Activated CD8-positive, alpha-beta T cell treated with anti-CD3 and anti-CD28 coated beads for 36 hours (primary cell): ENCODE measurements at regions not wholly inside any gene's neighbourhood (a gene's known extent, or its start where the extent isn't known, plus 50 kb on each side); places are given as distances from the start of the nearest gene placed in this dataset.

Experiments used
- ATAC-seq: fragments of 200-7000 bp; cut with Tn5 transposase; one replicate; pipeline ENCODE4 v1.10.0; 2021; ENCODE audit warnings: mild to moderate bottlenecking, moderate library complexity
- CTCF ChIA-PET: fragments of 350-600 bp; sonication (Branson Sonifier 250); formaldehyde crosslinking; loops from one replicate; lab custom pipeline; 2021; ENCODE audit warnings: antibody characterized with exemption; lab: Charles Lee
- POLR2A ChIA-PET: fragments of 350-600 bp; sonication (Branson Sonifier 250); formaldehyde crosslinking; loops from one replicate; lab custom pipeline; 2021; ENCODE audit warnings: antibody characterized with exemption; lab: Charles Lee
- DNase-seq: peaks from one replicate; pipeline ENCODE4 v3.0.0-alpha.2; 2020
- H3K27ac Mint-ChIP-seq: one replicate; pipeline ENCODE4 v1.8.0; 2021; ENCODE audit warnings: mild to moderate bottlenecking, mixed read lengths
- H3K27me3 Mint-ChIP-seq: one replicate; pipeline ENCODE4 v1.8.0; 2021; ENCODE audit warnings: mixed read lengths
- H3K36me3 Mint-ChIP-seq: one replicate; pipeline ENCODE4 v1.8.0; 2021; ENCODE audit warnings: low read depth, mixed read lengths
- H3K4me1 Mint-ChIP-seq: one replicate; pipeline ENCODE4 v1.8.0; 2021; ENCODE audit warnings: low read depth, mixed read lengths
- H3K4me3 Mint-ChIP-seq: one replicate; pipeline ENCODE4 v1.8.0; 2021; ENCODE audit warnings: mild to moderate bottlenecking, moderate library complexity, mixed read lengths
- H3K9me3 Mint-ChIP-seq: one replicate; pipeline ENCODE4 v1.8.0; 2021; ENCODE audit warnings: mixed read lengths
- intact Hi-C: fragments of 100-400 bp; cut with micrococcal nuclease; formaldehyde crosslinking; loops from one replicate; pipeline ENCODE4 v1.10.0; 2022
- TF ChIP-seq, protein P1 (sequence below): fragments of 200-600 bp; IDR thresholded peaks from one replicate; pipeline ENCODE4 v1.8.0; 2022; ENCODE audit warnings: antibody characterized with exemption, mild to moderate bottlenecking

- POLR2A ChIA-PET = no interaction called here
- no peaks in the 10 kb centered on the region for H3K4me1 Mint-ChIP-seq
- intact Hi-C loops = no loop called here
These were observed 547.3 kb upstream of the SLC35B3 start for GRCh38 chr6:8982668-8983067.

DNA sequence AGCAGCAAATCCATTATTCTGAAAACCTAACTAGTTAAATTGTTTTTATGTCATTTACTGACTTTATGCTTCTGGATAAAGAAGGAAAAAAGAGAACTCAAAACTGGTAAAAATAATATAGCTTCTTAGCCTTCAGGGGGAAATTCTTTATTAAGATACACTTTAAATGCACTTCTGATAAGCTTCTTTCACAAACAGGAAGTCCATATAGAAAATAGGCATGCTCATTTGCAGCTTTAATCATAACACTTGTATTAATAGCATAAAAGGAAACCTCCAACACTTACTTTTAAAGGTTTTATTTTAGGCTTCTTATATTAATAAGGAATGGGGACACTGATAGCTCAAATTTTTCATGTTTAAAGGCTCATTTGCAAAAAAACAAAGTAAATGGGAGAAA lies 538.0 kb upstream of the SLC35B3 start:
- ATAC-seq = no peak
- Mint-ChIP-seq H3K36me3 (no peaks in the 10 kb centered on the region), H3K27me3 (peaks cover 4% of the 10 kb centered on the region), H3K4me3 (no peak overlapping the region), H3K27ac (no peak overlapping the region), H3K9me3 (peaks cover 5% of the 10 kb centered on the region), H3K4me1 (no peaks in the 10 kb centered on the region)
- TF ChIP-seq, protein P1, sequence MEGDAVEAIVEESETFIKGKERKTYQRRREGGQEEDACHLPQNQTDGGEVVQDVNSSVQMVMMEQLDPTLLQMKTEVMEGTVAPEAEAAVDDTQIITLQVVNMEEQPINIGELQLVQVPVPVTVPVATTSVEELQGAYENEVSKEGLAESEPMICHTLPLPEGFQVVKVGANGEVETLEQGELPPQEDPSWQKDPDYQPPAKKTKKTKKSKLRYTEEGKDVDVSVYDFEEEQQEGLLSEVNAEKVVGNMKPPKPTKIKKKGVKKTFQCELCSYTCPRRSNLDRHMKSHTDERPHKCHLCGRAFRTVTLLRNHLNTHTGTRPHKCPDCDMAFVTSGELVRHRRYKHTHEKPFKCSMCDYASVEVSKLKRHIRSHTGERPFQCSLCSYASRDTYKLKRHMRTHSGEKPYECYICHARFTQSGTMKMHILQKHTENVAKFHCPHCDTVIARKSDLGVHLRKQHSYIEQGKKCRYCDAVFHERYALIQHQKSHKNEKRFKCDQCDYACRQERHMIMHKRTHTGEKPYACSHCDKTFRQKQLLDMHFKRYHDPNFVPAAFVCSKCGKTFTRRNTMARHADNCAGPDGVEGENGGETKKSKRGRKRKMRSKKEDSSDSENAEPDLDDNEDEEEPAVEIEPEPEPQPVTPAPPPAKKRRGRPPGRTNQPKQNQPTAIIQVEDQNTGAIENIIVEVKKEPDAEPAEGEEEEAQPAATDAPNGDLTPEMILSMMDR = no peak
- POLR2A ChIA-PET = no interaction called here
- DNase-seq = no peak
- CTCF ChIA-PET = interaction anchor here (1.3 kb wide), 1 partner anchor 10 kb away, joined by 5 read pairs; no protein-coding TSS in a partner anchor
- intact Hi-C loops = no loop called here

More at GRCh38 chr6:8982668-8983067, 547.3 kb upstream of the SLC35B3 start:
- DNase-seq = no peak
- H3K27ac Mint-ChIP-seq = no peak overlapping the region
- H3K9me3 Mint-ChIP-seq = no peaks in the 10 kb centered on the region
- no peak overlapping the region for H3K4me3 Mint-ChIP-seq
- H3K36me3 Mint-ChIP-seq = no peaks in the 10 kb centered on the region
- H3K27me3 Mint-ChIP-seq = peaks cover 18% of the 10 kb centered on the region
- CTCF ChIA-PET = interaction anchor here (0.8 to 2.2 kb wide), 10 partner anchors 9 to 1452 kb away, joined by 3 to 7 read pairs (median 3); no protein-coding TSS in a partner anchor
- ATAC-seq = no peak
- TF ChIP-seq, protein P1 = no peak

- Mint-ChIP-seq H3K4me1 (no peaks in the 10 kb centered on the region), H3K4me3 (no peak overlapping the region), H3K27ac (no peak overlapping the region), H3K9me3 (peaks cover 8% of the 10 kb centered on the region), H3K36me3 (no peaks in the 10 kb centered on the region), H3K27me3 (peaks cover 2% of the 10 kb centered on the region)
- intact Hi-C loops = no loop called here
- TF ChIP-seq, protein P1 = no peak
- no peak for DNase-seq
- ATAC-seq = no peak
- CTCF ChIA-PET = no interaction called here
- POLR2A ChIA-PET = no interaction called here
These were observed 534.4 kb upstream of the SLC35B3 start for GRCh38 chr6:8969747-8970146.

- H3K9me3 Mint-ChIP-seq = no peaks in the 10 kb centered on the region
- TF ChIP-seq, protein P1 = no peak
- no peaks in the 10 kb centered on the region for H3K4me1 Mint-ChIP-seq
- ATAC-seq = no peak
- intact Hi-C loops = no loop called here
- H3K36me3 Mint-ChIP-seq = no peaks in the 10 kb centered on the region
- POLR2A ChIA-PET = no interaction called here
- DNase-seq = no peak
- H3K4me3 Mint-ChIP-seq = no peak overlapping the region
- CTCF ChIA-PET = no interaction called here
- no peak overlapping the region for H3K27ac Mint-ChIP-seq
- no peaks in the 10 kb centered on the region for H3K27me3 Mint-ChIP-seq
These were observed 523.7 kb upstream of the SLC35B3 start for GRCh38 chr6:8958894-8959511.

DNA sequence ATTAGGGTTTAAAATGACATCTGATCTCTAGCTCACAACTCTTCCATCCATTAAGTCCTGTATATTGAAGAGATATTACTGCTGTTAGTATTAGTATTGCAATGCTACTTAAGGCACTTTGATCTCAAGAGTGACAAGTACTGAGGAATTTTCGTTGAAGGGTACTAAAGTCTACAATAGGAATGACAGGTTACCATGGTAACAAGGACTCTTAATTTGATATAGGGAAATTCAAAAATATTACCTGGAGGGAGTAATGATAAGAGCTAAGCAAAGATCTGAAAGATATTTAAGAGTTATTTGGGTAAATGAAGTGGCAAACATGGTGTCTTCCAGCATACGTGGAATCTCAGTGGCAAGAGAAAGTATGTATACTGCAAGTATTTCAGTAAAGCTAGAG lies 518.0 kb upstream of the SLC35B3 start:
- ATAC-seq = no peak
- no peaks in the 10 kb centered on the region for H3K4me1 Mint-ChIP-seq
- H3K4me3 Mint-ChIP-seq = no peak overlapping the region
- ChIA-PET CTCF (no interaction called here), POLR2A (no interaction called here)
- TF ChIP-seq, protein P1 = no peak
- intact Hi-C loops = no loop called here
- H3K9me3 Mint-ChIP-seq = no peaks in the 10 kb centered on the region
- DNase-seq = no peak
- H3K36me3 Mint-ChIP-seq = no peaks in the 10 kb centered on the region
- no peak overlapping the region for H3K27ac Mint-ChIP-seq
- H3K27me3 Mint-ChIP-seq = no peaks in the 10 kb centered on the region
